ENCODE measurements at regions not wholly inside any gene's neighbourhood (a gene's known extent, or its start where the extent isn't known, plus 50 kb on each side); places are given as distances from the start of the nearest gene placed in this dataset.
A peak's percentile ranks its signal among the peaks of the same experiment; 100 is the strongest.

DNA sequence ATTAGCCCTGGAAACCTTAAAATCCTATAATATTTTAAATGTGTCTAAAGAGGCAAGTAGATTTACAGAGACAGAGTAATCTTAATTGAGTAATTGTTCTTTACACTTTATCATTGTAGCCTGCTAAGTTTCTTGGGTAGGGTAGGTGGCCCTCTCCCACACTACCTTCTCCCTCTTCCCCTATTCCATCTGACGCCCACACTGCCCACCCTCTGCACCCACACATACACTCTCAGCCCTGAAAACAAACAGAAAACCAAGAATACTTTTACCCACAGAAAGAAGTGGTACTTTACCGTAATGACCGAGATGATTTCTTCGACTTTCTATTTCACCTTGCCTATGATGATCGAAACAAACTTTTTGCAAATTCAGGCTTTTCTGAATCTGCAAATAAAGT is 320.4 kb upstream of the OBI1 start:
- DNase-seq (ENCODE audit: low read depth), result no peak

DNA sequence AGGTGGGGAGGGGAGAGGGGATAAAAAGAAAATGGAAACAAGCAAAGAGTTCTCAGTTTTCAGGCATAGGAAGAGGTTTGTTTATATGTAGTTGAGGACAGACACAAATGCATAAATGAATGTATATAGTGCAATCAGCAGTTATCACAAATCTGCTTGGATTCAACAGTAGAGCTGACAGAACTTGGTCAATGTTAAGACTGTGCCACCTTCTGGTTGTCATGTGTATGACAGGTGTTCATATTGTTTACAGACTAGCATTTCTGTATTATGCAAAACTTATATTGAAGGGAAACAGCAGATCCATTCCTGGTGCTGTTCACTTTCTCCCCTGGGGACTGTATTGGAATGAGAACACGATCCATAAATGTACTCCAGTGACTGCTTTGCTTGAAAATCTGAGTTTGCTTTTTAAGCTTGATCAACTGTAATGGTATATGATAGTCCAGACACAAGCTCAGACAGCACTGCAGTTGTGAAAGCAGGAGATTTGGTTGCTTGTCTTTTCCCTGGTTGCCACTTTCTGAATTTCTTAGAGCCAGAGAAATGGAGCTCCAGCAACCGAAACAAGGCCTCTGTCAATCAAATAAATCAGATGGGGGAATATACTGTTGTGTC is 319.5 kb upstream of the OBI1 start:
- DNase-seq (ENCODE audit: low read depth), result peak; percentile 27

DNA sequence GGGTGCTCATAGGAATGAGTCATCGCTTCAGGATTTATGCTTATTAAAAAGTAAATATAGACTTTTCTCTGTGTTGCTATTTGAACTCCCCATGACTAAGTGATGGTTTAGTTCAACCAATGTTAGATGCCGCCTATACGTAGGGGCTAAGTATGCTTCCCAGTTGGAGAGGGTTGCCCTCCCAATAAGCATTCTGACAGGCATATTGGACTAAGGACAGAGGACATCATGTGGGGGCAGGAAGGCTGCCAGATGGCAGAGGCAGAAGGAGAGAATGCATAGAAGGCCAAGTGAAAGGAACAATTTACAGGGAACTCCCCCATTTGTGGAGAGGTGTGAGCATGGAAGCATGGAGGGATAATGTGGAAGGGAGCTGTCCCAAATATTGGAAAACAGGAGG is 318.4 kb upstream of the OBI1 start:
- no peak for DNase-seq (ENCODE audit: low read depth)

DNA sequence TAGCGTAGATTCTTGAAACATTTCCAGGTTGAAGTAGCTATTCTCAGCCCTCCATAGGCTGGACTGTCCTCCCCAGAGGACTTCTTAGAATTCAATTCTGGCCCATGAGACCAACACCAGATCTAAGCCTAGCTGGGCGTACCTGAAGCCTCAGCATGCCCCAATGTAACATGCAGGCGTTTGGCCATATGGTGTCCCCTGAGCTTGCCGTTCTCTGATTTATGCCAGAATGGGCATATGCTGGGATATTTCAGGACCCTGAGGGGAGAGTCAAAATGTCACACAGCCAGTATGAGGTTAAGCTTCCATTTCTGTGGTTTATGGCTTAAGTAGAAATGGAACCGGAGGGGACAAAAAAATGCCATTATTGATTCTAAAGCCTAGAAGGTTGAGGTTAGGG is 317.7 kb upstream of the OBI1 start:
- DNase-seq (ENCODE audit: low read depth), result no peak

DNA sequence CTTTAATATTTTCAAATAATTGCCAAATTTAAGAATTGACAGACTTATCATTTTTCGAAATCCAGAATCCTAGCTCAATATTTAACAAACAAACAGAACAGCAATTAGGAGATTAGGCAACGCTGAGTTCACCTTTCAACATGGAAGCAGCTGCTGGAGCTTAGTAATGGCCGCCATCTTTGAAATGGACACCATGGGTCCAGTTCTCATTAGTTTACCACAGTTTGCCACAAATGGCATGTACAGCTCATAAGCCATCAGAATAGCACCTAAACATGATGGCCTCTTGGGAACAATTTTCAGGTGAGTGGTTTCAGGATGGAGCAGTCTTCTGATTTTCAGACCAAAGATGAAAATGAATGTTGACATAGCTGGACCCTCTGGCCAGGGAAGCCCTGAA is 313.6 kb upstream of the OBI1 start:
- no peak for DNase-seq (ENCODE audit: low read depth)

DNA sequence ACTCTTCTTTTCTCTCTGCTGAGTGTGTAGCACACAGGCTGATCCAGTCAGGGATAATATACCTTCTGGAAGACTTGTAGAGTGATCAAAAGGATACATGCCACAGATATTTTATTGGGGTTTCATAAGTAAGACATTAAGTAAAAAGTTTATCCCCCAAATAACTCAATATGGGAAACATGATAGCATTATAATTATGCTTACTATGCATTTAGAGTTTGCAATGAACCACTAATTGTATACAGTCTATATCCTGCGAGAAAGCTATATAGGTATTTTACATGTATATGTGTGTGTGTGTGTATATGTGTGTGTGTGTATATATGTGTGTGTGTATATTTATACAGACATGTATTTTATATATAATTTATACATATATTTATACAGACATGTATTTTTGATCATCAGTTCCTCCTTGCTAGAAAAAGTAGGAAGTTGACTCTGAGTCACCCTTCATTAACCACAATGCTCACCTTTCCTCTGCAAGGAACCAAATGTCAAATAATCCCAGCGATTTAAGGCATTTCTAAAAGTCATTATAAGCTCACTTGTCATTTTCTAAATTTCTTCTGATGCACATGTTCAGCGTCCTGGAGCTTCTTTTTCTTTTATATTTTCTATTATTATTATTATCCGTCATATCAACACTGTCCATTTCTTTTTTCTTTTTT is 312.5 kb upstream of the OBI1 start:
- no peak for DNase-seq (ENCODE audit: low read depth)

DNA sequence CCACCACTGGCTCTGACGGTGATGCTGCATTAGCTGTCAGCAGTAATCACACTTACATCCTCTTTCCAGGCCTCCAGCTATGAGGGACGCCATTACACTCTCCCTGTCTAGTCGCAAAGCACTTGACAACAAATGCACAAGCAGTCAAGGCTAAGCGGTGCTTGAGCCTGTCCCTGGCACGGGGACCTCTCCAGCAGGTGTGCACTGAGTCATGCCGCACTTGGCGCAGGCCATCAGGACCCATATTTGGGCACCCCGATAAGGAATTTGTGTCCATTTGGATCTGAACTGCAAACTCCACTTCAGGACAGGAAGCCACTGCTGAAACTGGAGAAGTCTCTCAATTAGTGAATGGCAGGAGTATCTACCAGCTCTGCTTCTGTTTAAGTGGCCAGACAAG is 301.9 kb upstream of the OBI1 start:
- DNase-seq (ENCODE audit: low read depth), result no peak

DNA sequence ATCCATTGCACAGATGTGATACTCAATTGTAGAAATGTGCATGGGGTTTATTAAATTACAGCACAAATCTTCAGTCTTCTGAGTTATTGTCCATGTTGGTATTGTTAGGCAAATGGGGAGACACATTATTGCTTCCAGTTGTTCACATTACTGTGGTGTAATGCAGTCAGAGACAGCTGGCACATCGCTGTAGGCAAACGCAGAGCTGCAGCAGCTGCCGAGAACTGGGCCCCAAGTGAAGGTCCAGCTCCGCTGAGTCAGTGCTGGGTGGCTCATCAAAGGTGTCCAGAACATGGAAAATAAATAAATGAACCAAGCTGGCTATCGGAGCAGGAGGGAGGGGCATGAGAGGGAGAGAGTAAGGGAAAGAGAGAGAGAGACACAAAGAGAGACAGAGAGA is 299.1 kb upstream of the OBI1 start:
- no peak for DNase-seq (ENCODE audit: low read depth)

DNA sequence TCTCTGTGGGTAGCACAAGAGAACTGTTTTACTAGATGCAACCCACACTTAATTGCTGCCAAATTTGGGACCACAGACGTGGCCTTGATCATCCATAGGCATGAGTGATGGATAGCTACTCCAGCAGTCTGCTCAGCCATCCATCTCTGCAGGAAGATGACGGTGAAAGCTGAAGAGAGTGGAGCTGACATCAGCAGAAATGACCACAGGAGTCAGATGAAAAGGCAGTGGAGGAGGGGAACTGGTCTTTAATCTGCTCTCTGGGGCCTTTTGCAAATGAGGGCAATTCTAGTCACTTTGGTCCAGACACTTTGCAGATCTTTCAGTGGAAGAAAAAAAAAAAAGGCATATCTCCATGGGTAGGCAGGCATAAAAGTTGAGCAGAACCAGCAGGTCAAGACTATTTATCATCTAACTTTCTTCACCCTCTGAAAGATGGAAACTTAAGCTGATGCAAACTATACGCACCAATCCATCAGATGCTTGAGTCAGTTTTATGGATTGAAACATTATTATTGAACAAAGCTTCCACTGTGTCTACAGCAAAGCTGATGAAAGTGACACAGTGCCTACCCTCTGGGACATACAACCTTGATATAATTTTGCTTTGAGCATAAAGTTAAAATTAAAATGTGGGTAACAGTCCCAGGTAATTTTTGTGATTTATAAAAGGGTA is 281.6 kb upstream of the OBI1 start:
- no peak for DNase-seq (ENCODE audit: low read depth)

DNA sequence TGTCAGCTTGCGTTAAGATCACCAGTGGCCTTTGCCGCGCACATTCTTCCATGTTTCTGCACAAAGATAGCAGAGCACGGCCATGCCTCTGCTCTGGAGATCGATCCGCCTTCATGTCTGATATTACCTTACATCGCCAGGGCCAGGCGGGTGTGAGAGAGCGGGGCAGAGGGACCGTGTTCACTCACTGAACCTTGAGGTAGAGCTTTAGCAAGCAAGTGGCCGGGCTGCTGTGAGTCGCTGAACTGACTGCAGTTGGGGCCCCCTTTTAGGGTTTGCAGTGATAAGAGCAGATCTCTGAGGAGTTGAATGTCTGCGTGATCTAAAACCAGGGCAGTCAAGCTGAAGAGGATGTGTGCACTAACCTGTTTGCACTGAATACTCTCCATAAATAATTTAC is 275.4 kb upstream of the OBI1 start:
- no peak for DNase-seq (ENCODE audit: low read depth)

DNA sequence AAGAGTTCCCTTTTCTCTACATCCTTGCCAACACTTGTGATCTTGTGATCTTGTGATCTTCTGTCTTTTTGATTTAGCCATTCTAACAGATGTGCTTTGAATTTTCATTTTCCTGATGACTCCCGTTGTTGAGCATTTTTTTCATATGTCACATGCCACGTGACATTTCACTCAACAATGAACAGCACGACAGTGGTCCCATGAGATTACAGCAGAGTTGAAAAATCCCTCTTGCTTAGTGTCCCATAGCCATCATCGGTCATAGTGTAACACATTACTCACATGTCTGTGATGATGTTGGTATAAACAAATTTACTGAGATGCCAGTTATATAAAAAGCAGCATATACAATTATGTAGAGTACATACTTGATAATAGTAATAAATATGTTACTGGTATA is 256.1 kb upstream of the OBI1 start:
- no peak for DNase-seq (ENCODE audit: low read depth)

DNA sequence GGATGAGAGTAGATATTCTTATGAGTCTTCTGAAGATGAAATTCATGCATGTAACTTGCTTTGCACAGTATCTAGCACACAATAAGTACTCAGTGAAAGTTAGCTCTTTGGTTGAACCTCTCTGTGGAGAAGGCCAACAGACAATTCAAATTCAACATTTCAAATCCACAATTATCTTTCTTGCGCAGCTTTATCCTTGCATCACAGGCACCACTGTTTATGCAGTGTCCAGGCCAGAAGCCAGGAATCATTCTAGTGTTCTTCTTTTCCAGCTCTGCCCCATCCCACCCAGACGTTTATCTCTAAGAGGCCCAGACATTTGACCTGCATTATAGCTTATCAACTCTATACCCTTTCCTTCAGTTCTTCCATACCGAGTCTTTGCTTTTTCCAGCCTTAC is 254.7 kb upstream of the OBI1 start:
- no peak for DNase-seq (ENCODE audit: low read depth)

DNA sequence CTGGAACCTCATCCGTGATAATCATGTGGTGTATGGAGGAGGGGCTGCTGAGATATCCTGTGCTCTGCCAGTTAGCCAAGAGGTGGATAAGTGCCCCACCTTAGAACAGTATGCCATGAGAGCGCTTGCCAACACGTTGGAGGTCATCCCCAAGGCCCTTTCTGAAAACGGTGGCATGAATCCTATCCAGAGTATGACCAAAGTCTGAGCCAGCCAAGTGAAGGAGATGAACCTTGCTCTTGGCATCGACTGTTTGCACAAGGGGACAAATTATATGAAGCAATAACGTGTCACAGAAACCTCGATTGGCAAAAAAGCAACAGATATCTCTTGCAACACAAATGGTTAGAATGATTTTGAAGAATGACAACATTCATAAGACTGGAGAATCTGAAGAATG is 251.2 kb upstream of the OBI1 start:
- DNase-seq (ENCODE audit: low read depth), result no peak

DNA sequence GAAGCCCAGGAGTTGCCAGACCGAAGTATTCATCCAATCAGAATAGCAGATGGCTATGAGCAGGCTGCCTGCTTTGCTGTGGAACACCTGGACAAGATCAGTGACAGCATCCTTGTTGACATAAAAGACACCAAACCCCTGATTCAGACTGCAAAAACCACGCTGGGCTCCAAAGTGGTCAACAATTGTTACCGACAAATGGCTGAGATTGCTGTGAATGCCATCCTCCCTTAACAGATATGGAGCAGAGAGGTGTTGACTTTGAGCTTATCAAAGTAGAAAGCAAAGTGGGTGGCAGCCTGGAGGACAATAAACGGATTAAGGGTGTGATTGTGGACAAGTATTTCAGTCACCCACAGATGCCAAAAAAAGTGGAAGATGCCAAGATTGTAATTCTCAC is 250.3 kb upstream of the OBI1 start:
- no peak for DNase-seq (ENCODE audit: low read depth)

DNA sequence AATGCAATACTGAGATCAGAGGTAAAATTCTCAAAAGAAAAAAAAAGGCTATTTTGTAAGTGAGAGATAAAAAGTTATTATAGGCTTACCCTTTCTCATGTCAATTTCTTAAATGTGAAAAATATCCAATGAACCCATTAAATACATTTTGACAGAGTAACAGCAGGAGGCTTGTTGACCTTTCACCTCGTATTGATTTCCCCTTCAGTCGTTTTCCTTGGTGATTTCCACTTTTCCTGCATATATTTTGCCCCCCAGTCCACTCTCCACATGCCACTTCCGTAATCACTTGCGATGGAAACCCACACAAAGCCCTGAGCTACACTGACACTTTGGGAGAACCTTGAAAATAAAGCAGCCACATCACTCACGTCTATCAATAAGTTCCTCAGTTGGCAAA is 248.1 kb upstream of the OBI1 start:
- no peak for DNase-seq (ENCODE audit: low read depth)

DNA sequence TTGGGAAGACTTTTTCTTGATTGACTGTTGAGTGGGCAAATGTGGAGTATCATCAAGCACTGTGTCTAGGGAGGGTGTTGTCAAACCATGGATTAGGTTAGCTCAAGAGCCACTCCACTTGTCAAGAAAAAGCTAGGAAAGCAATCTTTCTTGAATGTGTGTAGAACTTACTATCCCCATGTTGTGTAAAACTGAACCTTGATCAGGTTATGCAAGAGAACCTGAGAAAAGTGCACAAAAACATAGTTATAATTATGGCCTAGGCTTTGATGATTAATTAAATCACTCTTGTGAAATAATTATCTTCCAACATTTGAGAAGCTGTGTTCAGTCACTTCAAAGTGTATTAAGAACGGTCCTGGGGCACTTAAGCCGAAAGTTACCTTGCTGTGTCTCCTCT is 238.2 kb upstream of the OBI1 start:
- DNase-seq (ENCODE audit: low read depth), result no peak

DNA sequence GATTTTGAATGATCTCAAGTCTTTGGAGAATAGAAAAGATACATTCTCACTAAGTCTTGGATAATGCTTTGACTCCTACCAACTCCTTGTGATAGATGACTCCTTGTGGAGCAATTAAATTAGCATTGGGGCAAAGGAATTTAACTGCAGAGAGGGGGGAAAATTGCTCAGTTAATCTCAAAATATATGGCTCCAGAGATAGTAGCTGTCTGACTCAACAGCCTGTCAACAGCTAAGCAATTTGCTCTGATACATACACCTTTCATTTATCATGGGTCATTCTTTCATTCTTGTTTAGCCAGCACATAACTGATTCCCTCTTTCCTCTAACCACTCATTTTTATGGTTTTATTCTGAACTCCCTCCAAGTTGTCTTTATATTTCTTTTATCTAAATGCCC is 225.6 kb upstream of the OBI1 start:
- DNase-seq (ENCODE audit: low read depth), result no peak

DNA sequence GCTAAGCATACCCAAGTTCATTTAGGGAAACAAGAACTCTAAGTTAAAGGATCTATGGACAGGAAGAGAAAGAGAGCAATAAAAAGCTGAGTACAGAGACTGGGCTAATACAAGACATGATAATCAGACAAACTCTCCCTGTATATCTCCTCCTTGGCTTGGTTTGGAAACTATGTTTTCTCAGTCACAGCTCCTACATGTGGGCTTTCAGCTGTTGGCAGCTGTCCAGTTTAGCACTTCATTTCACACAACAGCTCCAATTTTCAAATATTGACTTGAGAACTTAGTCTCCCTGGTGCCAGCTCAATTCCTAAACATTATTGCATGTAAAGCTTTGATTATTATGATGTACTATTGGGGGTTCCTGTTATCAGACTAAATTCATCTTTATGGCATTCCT is 222.8 kb upstream of the OBI1 start:
- no peak for DNase-seq (ENCODE audit: low read depth)

DNA sequence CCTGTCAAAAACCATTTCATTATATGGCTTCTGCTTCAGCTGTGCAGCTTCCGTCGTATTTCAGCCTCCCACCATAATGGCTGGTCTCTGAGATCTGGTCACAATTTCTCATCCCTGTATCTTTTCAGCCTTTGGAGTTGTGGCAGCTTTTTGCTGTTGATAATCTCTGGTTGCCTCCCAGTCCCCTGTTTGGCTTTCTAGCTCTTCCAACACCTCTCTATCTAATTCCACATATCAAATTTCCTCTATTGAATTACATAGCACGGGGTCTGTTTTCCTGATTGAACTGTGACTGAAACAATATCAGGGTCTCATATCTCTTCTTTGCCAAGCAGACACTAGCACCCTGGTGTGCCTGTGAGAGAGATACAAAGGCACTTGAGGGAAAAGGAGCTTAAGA is 222.1 kb upstream of the OBI1 start:
- DNase-seq (ENCODE audit: low read depth), result no peak

DNA sequence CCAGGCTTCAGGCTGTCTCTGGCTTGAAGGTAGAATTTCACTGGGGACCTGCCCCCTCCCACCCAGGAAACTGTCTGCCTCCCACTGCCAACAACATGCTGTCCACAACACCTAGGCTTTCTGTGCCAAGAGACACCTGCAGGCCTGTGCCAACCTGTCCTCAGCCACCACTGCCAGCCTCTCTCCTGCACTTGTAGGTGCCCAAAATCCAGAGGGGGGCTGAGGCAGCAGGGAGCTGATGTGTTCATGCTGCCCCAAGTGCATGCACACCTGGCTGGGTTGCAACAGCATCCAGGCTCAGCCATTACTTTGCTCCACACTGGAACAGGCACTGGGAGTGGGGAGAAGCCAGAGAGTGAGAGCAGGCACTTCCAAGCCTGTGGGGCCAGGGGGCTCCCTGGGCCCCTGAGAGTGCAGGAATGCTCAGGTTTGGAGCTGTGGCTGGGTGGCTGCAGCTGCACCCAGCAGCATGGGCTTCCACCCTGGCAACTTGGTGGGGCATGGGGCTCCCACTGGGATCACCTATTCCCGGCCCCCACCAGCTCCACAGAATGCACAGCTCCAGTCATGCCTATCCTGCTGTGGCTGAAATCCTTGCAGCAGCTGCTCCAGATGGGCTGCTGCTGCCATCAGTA is 218.1 kb upstream of the OBI1 start:
- no peak for DNase-seq (ENCODE audit: low read depth)

DNA sequence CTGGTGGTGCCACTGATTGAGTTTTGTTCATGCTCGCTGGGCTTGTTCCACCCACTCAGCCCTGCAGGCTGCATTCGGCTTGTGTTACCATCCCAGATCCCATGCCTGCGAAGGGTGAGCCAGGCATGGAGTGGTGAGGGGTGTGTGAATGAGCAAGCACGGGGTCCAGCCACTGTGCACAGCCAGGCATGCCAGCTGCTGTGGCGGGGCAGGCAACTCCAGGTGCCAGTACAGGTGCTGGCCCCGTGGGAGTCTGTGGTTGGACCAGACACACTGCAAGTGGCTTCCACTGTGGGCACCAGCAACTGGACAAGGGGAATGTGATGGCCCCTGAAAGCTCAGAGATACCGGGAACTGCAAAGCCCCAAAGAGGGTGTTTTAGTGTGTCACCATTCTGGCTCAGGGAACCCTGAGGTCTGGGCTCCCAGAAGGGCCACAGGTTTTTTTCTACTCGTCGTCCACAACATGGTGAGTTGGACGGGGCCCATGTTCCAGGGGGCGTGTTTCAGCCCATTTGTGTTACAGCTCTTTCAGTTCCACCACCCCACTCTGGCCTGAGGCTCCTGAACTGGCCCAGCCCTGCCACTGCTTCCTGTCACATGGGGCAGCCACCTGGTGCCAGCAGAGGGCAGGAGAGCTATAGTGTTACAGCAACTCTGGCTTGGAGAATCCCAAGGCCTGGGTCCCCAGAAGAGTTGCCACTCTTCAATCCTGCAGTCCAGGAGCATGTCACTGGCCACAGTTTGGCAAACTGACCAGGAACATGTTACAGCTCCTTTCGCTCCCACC is 217.0 kb upstream of the OBI1 start:
- no peak for DNase-seq (ENCODE audit: low read depth)

DNA sequence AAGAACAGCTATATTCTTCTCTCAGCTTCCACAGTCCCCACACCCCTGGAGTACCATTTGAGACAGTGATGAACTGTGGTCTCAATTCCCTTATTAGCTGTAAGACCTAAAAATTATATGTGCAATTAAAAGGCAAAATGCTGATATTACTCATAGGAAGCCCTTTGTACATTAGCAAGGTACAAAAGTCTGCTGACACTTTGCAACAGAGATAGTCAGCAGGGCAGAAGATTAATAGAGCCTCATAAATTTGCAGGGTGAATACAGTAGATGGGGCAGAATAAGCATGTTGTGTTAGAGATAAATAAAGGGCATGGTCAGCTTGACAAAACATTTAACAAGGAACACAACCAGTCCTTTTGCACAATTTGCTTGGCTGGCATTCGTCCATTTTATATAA is 210.0 kb upstream of the OBI1 start:
- DNase-seq (ENCODE audit: low read depth), result no peak

DNA sequence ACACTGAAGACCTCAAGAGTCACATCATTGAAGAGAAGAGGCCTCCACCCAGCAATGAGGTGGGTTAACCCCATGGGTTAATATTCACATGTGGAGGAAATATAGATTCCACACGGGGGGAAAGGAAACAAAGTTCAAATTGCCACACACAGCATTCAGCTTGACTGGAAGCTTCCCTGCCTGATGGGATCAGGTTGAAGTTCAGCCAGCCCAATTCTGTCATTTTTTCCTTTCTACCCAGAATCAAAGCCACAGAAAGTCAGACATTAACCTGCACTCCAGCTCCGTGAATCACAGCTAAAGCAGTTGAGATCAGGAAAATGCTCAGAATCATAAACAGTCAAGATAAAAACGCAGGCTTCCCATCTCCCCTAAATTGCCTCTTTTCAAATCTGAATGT is 208.7 kb upstream of the OBI1 start:
- no peak for DNase-seq (ENCODE audit: low read depth)
